ENCODE measurements at regions not wholly inside any gene's neighbourhood (a gene's known extent, or its start where the extent isn't known, plus 50 kb on each side); places are given as distances from the start of the nearest gene placed in this dataset.

DNA sequence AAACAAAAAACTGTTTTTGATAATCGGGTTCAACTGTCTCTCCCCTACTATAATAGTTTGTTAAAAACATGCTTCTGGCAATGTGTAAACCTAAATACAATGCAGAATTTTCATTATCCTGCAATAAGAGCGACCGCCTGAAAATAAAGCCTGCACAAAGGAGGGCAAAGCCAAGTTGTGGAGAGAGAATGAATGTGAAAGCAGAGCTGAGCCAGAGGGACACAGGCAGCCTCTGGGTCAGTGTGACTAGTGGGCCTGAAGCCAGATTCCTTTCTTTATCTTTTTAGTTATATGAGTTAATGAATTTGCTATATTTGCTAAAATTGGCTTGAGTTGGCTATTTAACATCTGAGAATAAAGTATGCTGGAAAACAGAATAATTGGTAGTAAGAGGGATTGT is 615.2 kb downstream of the PLA2G4A start:
- no peak for DNase-seq (ENCODE audit: low spot score)

DNA sequence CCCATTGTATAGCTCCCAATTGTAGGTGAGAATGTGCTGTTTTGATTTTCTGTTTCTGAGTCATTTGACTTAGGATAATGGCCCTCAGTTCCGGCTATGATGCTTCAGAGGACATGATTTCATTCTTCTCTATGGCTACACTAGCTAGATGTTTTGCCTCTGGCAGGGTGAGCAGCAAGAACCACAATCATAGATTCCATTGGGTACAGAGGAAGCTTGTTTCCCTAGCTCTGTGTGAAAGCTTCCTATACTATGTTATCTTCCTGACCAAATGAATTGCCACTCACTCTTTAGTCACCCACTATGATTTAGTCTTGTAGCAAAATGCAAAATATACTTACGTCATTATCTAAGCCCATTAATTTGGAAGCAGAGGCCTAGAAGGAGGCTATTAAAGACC is 616.3 kb downstream of the PLA2G4A start:
- DNase-seq (ENCODE audit: low spot score), result no peak

DNA sequence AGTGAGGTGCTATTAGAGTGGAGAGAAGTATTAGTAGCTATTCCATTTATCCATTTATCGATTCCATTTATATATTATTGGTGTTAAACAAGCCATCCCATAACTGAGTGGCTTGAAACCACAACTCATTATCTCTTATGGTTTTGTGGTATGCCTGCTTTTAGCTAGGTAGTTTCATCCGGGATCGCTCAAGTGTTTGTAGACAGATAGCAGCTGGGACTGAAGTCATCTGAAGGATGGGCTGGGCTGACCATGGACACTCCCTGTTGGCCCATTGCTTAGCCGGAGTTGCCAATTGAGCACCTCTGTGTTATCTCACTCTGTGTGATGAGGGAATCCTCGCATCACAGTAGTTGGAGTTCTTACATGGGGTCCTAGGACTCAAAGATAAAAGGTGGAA is 622.5 kb downstream of the PLA2G4A start:
- no peak for DNase-seq (ENCODE audit: low spot score)

DNA sequence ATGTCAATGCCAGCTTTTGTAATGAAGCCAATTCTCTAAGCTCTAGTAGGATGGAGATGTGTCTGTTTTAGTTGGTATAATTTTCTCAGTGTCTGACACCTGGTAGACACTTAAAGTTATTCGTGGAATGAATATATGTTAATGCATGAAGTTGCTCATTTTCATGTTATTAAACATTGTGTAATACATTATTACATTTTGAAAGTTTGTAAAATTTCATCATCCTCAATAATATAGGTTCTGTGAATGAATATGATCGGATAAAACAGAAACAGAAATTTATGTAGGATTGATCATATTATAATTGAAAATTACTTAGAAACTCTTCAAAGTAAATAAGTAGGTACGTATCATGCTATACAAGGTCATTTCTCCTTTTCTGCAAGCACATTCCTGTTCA is 625.3 kb downstream of the PLA2G4A start:
- no peak for DNase-seq (ENCODE audit: low spot score)

DNA sequence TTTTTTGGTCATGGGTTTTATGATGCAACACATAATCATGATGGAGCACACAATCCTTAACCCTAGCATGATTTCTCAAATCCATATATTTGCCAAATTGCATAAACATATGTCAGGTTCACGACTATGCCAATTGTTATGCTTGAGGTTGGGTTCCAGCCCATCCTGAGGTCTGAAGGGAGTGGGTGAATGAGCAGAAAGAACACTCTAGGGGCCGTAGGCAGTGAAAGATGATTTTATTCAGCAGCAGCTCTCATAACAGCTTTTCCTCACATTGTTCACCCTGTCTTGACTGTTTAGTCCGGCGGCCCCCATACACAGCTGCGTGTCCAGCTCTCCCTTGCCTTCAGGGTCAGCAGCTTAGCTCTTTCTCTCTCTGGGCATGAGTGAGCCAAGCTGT is 627.7 kb downstream of the PLA2G4A start:
- DNase-seq (ENCODE audit: low spot score), result no peak

DNA sequence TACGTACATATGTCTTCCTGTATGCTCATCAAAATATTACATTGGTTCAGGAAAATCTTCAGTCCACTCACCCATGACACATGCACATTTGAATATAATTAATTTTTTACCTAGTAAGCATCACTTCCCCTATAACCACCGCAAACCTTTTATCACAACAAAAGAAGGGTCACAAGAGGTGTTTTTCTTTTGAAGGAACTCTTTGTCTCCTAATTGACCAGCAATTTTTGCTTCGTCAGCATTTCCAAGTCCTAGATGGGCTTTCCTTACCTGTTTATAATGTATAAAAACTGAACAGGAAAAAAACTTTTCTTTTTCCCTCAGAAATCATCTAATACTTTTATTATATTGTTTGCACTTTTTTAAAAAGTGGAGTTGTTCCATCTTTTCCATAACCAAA is 631.3 kb downstream of the PLA2G4A start:
- no peak for DNase-seq (ENCODE audit: low spot score)

DNA sequence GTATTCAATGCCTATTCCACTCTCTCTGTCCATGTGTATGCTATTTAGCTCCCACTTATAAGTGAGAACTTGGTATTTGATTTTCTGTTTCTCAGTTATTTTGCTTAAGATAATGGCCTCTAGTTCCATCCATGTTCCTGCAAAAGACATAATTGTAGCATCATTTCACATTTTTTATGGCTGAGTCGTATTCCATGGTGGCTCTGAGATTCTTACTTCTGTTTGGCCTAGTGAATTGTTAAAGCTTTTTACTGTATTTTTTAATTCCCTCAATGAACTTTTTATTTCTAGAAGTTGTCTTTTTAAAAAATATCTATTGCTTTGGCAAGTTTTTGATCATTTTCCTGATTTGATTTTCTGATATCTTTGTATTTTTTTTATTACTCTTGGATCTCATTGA is 635.6 kb downstream of the PLA2G4A start:
- no peak for DNase-seq (ENCODE audit: low spot score)

DNA sequence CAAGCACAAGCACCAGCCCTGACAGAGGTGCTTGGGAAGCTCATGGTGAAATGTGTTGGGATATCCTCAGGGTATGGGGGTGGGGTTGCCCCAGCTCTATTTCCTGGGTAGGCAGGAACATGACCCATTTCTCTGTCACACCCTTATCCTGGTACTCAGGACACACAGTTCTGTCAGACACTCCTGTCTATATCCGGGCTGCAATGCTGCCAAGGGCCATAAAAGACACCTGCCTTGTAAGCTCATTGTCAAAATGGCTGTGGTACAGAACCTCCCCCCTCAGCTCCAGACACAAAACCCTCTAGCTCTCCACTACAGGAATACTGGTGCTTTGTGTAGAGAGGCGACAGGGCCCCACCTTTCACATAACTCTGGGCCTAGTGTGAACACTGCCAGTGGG is 636.7 kb downstream of the PLA2G4A start:
- no peak for DNase-seq (ENCODE audit: low spot score)

DNA sequence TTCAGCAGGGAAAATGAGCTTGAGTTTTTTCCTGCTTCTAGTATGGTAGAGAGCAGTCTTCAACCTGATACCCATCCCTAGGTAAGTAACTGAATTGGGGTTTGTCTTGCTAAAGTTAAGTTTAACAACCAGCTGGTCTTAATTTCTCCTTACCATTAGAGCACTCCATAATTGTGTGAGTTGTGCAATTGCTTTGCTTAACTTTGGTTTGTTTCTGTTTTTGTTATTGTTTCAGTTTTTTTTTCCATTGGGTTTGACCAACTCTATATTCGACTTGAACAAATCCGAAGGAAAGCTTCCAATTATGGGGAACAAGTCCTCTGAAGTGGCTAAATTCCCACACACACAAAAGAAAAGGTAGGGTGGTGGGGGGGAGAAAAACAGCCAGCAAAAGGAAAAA is 641.1 kb downstream of the PLA2G4A start:
- no peak for DNase-seq (ENCODE audit: low spot score)

DNA sequence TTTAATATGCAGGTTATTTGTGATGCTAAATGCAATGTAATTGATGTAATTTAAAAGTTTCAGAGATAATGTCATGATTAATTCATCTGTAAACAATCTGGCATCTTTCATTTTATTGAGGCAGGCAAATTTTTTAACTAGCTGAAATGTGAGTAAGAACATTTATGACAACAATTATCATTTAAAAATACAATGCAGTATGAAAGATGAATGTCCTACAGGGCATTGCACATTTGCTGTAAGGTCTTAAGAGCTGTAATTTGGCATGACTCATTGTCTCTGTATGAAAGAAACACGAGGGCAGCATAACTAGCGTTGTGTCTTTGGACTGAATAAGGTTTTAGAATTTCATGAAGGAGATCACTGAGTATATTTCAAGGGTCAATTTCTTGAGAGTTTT is 642.8 kb downstream of the PLA2G4A start:
- no peak for DNase-seq (ENCODE audit: low spot score)

DNA sequence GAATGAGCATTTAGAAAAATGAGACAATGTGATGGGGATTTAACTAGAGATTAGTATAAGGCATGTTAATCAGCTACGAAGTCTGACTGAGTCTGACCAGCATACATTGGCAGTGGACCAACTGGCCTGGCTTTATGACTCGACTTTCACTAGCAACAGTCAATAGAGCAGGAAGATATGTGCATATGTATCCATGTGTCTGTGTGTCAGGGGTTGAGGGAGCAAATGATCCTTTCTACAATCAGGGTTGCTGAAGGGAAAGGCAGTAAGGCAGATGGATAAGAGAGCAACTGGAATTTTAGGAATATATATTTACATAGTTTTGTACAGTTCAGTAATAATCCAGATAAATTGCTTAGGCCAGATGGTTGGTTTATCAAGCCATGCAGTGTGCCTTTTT is 645.6 kb downstream of the PLA2G4A start:
- no peak for DNase-seq (ENCODE audit: low spot score)

DNA sequence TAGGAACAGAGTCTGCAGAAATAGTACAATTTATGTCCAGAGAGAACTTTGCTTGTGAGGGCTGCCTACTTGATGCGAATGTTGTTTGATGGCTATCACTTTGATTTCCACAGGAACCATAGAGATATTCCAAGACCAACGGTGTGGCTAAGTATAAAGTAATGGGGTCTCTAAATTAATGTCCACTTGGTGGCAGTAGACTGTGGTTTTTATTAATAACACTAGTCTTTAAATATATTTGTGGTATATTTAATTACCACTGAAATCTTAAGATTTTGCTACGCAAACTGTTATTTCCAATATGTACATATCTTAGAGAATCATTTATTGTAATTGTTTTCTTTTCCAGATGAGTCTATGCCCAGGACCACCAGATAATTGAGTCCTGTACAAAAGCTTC is 647.9 kb downstream of the PLA2G4A start:
- DNase-seq (ENCODE audit: low spot score), result no peak

DNA sequence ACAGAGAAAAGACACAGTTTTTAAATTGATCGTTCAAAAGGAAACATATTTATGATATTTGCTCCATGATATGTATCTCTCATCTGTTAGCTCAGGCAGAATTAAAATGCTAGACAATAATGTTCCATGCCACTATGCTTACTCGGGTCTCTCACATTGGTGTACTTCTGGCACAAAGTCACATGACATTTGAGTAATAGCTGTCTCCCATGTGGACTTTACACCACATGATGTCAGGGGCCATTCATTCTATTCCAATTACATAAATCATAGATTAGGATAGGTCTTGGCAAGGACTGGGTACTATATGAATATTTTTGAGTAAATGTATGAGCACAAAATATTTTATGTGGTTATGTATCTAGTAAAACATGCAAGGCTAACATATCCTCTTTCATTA is 648.4 kb downstream of the PLA2G4A start:
- DNase-seq (ENCODE audit: low spot score), result no peak

DNA sequence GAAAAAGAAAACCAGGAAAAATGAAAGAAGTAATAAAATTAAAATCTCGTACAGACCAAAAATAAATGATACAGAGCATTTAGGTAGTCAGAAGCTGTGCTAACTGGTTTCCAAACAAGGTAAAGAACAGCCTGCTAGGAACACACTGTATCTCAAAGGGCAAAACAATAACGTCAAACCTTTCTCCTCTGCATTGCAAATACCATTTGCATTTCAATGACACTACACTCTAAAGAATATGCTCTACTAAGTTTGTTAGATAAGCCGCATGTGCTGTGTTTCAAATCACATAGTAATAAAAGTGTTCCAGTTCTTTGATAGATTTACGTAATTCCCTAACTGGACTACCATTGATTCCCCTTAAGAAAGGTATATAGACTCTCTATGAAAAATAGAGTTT is 648.8 kb downstream of the PLA2G4A start:
- no peak for DNase-seq (ENCODE audit: low spot score)

DNA sequence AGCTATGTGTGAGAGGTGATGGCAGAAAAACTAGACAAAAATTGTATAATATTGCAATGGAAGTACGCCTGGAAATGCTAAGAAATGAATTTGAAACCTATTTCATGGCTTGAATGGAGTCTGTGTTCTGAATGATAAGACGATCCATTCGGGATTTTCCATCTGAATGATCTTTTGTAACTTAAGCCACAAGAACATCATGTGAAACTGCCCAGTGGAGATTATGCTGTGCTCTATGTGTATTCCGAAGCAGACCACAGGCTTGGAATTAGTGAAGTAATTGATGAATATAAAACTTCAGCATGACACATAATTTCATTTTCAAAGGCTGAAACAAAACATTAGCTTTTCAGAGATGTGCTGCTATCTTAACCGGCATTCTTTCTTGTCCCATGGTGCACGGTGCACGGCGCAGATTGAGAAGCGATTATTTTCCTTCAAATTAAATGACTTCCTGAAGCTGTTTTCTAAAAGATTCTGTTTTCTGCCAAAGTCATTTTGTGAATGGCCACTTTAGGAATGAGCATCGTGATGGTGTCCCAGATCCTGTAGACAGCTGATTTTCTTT is 652.9 kb downstream of the PLA2G4A start:
- DNase-seq (ENCODE audit: low spot score), result no peak

DNA sequence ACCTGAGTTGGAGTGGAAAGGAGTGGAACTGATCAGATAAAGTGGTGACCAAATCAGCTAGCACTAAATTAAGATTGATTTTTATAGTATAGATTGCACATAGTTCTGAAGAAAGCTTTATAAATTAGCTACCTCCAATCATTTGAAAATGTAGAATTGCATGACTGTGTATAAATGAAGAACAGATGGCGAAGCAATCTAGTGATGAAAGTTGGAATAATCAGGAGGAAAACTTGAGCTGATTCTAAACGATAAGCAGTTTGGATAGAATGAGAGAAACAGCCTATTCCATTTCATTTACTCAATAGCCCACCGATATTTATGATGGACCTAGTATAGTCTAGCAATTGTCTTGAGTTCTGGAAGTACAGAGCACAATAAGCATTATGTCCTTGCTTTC is 661.5 kb downstream of the PLA2G4A start:
- DNase-seq (ENCODE audit: low spot score), result no peak

DNA sequence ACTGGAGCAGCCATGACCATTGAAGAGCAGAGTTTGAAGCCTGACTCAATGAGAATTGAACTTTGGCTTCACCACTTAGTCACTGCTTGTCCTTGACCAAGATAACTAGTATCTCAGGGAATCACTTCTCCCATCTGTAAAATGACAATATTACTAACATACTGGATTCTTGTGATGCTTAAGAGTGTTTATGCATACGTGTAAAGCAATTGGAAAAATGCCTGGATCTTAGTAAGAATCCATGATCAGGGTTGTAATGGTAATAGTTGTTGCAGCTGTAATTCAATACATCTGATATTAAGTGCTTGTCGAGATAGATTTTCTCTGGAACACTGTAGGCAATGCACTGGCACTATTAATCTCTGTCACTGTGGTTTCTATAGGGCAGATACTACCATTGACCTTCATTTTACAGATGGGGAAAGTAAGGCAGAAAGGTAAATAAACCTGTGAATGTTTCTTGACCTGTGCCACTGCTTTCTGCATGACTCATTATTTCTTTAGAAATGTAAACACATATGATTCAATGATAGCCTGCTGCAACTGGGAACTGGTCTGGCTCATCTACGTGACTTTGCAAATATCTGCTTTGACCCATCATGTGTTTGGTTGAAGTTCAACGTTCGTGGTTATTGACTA is 662.5 kb downstream of the PLA2G4A start:
- peak; percentile 33 for DNase-seq (ENCODE audit: low spot score)

DNA sequence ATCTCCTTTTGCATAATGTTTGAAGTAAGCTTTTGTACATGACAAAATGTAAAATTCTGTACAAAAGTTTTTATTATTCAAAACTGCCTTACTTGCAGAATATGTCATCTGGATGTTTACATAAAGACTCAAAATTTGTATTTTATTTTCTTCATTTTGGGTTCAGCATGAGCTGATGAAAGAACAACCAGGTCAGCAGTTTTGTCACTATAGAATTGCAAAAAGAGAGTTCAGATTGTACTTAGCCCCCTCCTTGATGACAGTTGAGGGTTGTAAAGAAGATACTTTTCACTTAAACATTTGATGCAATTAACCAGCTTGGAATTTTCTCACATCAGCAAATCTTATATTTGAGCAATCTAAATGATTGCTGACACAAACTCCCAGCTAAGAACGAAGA is 669.3 kb downstream of the PLA2G4A start:
- DNase-seq (ENCODE audit: low spot score), result no peak

DNA sequence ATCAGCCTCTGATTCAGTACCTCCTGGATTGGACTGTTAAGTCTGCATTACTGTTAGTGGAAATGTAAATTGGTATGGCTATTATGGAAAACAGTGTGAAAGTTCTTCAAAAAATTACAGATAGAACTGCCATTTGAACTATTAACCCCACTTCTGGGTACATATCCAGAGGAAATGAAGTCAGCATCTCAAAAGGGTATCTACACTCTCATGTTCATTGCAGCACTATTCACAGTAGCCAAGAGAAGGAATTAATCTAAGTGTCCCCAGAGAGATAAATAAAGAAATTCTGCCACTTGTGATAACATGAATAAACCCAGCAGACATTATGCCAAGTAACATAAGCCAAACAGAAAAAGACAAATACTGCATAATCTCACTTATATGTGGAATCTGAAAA is 676.0 kb downstream of the PLA2G4A start:
- no peak for DNase-seq (ENCODE audit: low spot score)

DNA sequence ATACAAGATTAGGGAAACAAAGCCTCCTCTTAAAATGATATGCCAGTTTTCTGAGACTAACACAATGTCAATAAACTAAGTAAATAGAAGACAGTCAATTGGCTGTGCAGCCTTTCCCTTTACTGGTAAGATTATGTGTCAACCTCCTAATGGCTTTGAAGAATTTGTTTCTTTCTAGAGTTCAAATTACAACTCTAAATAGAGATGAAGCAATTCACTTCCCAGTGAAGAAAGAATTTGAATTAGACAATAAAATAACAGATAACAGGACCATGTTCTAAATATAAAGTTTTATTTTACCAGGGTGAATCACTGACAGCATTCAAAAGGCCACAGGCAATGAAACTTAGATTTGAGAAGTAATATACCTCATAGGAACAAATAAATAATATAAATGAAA is 680.3 kb downstream of the PLA2G4A start:
- no peak for DNase-seq (ENCODE audit: low spot score)

DNA sequence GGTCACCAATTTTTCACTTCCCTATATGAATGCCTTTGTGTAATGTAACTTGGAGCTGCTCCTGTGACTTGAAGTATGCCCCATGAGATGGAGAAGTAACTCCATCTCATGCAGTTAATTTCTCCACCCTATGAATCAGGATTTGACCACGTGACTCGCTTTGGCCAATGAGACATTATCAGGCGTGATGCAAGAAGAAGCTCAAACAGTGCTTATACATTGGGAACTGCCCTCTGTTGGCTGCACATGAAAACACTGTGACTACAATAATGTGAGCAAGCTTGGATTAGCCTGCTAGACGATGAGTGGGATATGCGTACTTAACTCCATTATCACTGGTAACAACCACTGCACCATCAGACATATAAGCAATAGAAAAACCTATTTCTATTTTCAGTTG is 684.4 kb downstream of the PLA2G4A start:
- DNase-seq (ENCODE audit: low spot score), result no peak

DNA sequence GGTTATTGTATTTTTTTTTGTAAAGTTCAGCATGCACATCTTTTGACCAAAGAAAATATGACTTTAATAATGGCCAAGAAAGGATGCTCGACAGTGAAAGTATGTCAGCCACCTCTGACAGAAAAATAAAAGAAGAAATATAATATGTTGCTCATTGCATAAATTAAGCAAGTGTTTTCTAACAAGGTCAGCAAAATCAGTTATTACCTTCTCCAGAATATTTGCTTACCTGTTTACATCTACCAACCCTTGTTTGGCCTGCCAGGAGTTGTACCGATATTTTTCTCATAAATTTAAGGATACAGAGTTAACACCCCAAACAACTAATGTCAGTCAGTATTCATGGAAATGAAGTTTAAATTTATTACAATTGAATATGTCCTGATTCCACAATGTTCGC is 685.4 kb downstream of the PLA2G4A start:
- no peak for DNase-seq (ENCODE audit: low spot score)

DNA sequence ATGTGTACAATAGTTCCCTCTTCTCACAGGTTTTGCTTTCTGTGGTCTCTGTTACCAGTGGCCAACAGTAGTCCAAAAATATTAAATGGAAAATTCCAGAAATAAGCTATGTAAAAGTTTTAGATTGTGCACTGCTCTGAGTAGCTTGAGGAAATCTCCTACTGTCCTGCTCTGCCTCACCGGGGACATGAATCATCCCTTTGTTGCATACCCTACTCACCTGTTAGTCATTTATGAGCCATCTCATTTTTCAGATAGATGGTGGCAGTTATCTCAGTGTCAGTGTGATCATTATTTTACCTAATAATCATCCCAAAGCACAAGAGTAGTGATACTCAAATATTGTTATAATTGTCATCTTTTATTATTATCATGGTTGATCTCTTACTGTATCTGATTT is 688.1 kb downstream of the PLA2G4A start:
- no peak for DNase-seq (ENCODE audit: low spot score)

DNA sequence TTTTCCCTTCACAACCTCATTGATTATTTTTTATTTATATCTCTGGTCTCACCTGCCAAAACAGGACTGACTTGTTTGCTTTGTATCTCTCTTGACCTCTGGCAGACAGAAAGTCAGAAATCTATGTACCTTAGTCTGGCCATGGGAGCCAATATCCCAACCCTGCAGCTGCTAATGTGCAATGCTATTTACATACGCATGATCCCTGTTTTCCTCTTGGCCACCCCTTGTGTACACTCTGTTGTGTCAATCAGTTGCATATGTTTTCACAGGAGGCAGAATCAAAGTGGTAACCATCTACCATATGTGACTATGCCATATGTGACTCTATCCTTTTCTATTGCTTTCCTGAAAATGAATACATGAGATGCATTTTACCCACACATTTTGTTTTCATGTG is 688.8 kb downstream of the PLA2G4A start:
- DNase-seq (ENCODE audit: low spot score), result no peak

DNA sequence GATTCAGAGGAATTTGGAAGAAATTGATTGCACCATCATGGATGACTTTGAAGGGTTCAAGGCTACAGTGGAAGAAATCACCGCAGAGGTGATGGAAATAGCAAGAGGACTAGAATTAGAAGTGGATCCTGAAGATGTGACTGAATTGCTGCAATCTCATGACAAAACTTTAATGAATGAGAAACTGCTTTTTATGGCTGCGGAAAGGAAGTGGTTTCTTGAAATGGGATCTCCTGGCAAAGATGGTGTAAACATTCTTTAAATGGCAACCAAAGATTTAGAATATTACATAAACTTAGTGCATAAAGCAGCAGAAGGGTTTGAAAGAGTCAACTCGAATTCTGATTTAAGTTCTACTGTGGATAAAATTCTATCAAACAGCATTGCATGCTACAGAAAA is 698.6 kb downstream of the PLA2G4A start:
- DNase-seq (ENCODE audit: low spot score), result no peak

Data from LoVo (cell line).